Common myeloid progenitor, CD34-positive (primary cell): ENCODE measurements at regions not wholly inside any gene's neighbourhood (a gene's known extent, or its start where the extent isn't known, plus 50 kb on each side); places are given as distances from the start of the nearest gene placed in this dataset.

Experiments
- CTCF ChIA-PET: fragments of 350-600 bp; sonication (Branson Sonifier 250); formaldehyde crosslinking; loops from one replicate; lab custom pipeline; 2021; ENCODE audit warnings: antibody characterized with exemption; lab: Charles Lee
- POLR2A ChIA-PET: fragments of 350-600 bp; sonication (Branson Sonifier 250); formaldehyde crosslinking; loops from one replicate; lab custom pipeline; 2021; ENCODE audit warnings: antibody characterized with exemption; lab: Charles Lee
- DNase-seq, 3 donors: peaks; one replicate each; pipeline versions ENCODE4 v3.0.0 to v3.0.0-alpha.2; 2013
- H3K27ac ChIP-seq, 2 experiments: 1 replicate in 1 of 2; 2 replicates in 1 of 2; pipeline ENCODE4 v1.7.0; 2013; ENCODE audit warnings: inconsistent platforms in 2 of 2, low read length in 2 of 2, mild to moderate bottlenecking in 2 of 2, low read depth in 1 of 2, moderate library complexity in 1 of 2; ENCODE audit not compliant: severe bottlenecking in 2 of 2, insufficient read depth in 1 of 2, poor library complexity in 1 of 2
- H3K27me3 ChIP-seq, 5 experiments: replicated peaks in 2 of 5; 1 replicate in 3 of 5; 2 replicates in 2 of 5; pipeline versions ENCODE4 v1.6.1 to v1.7.0; 2013; ENCODE audit warnings: low read length in 4 of 5, mild to moderate bottlenecking in 2 of 5, moderate library complexity in 2 of 5, inconsistent platforms in 1 of 5; ENCODE audit not compliant: insufficient read depth in 5 of 5, control insufficient read depth in 4 of 5
- H3K36me3 ChIP-seq, 4 experiments: 1 replicate in 2 of 4; 2 replicates in 2 of 4; pipeline versions ENCODE4 v1.6.1 to v1.7.0; 2013; ENCODE audit warnings: low read length in 3 of 4, control low read depth in 1 of 4, mild to moderate bottlenecking in 1 of 4; ENCODE audit not compliant: control insufficient read depth in 4 of 4, insufficient read depth in 4 of 4
- H3K4me1 ChIP-seq, 4 experiments: 1 replicate in 3 of 4; 2 replicates in 1 of 4; pipeline versions ENCODE4 v1.6.1 to v1.7.1; 2013; ENCODE audit warnings: low read length in 3 of 4, mild to moderate bottlenecking in 3 of 4, control low read depth in 1 of 4, inconsistent platforms in 1 of 4, moderate library complexity in 1 of 4; ENCODE audit not compliant: control insufficient read depth in 4 of 4, insufficient read depth in 4 of 4; ENCODE audit errors: control extremely low read depth in 1 of 4
- H3K4me3 ChIP-seq, 7 experiments: 1 replicate in 4 of 7; 2 replicates in 3 of 7; pipeline versions ENCODE4 v1.5.1 to v1.7.0; 2013; ENCODE audit warnings: mild to moderate bottlenecking in 7 of 7, low read length in 6 of 7, moderate library complexity in 6 of 7, inconsistent platforms in 2 of 7, low read depth in 2 of 7, control low read depth in 1 of 7; ENCODE audit not compliant: insufficient read depth in 4 of 7, control insufficient read depth in 1 of 7; ENCODE audit errors: extremely low read depth in 1 of 7
- H3K9me3 ChIP-seq, 5 experiments: 1 replicate in 4 of 5; 2 replicates in 1 of 5; pipeline versions ENCODE4 v1.6.1 to v1.7.1; 2013; ENCODE audit warnings: low read length in 4 of 5, mild to moderate bottlenecking in 2 of 5, inconsistent platforms in 1 of 5, low read depth in 1 of 5, moderate library complexity in 1 of 5; ENCODE audit not compliant: control insufficient read depth in 4 of 5, insufficient read depth in 2 of 5; ENCODE audit errors: control extremely low read depth in 1 of 5
- WGBS: methylation state at CpG from one replicate; pipeline ENCODE4 v1.1.5; 2013; ENCODE audit not compliant: insufficient coverage; 5-methylcytosine and 5-hydroxymethylcytosine counted together

DNA sequence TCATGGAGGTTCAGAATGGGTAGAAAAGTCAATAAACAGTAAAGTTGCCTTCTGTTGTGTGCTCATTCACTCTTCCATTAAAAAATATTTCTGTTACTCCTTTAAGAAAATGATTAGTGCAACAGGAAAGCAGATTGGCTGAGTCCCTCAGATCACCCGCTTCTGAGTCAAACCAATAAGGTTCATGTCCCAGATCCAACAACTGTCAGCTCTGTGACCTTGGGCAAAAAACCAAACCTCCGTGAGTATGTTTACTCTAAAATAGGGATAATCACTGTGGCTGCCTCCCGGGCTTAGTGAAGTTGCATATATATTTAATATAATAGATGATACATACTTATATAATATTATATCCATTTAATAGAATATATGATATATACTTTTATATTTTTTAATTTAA is 698.5 kb upstream of the RBFOX1 start:
- WGBS: no CpG with 5 or more reads among the region's 3 CpGs
- ChIA-PET POLR2A (no interaction called here), CTCF (no interaction called here)
- Histone ChIP-seq H3K36me3 (no peaks in the 10 kb centered on the region), H3K4me3 (no peak overlapping the region), H3K4me1 (no peaks in the 10 kb centered on the region), H3K27me3 (peaks cover 0 to 4% (median 2%) of the 10 kb centered on the region in 5 experiments), H3K9me3 (no peaks in the 10 kb centered on the region), H3K27ac (no peak overlapping the region)
- no peak for DNase-seq

DNA sequence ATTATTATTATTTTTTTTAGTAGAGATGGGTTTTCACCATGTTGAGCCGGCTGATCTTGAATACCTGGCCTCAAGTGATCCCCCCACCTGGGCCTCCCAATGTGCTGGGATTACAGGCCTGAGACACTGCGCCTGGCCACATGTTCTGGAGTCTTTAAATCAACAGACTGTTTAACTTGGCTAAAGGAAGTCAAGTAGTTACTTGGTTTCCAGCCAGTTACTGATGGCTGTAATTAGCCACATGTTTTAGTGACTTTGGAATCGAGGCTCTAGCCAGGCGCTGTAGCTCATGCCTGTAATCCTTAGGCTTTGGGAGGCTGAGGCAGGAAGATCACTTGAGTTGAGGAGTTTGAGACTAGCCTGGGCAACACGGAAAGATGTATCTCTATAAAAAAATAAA is 699.2 kb upstream of the RBFOX1 start:
- POLR2A ChIA-PET: no interaction called here
- Histone ChIP-seq H3K27me3 (peaks cover 0 to 3% (median 2%) of the 10 kb centered on the region in 5 experiments), H3K27ac (no peak overlapping the region), H3K4me3 (no peak overlapping the region), H3K9me3 (no peaks in the 10 kb centered on the region), H3K36me3 (no peaks in the 10 kb centered on the region), H3K4me1 (no peaks in the 10 kb centered on the region)
- CTCF ChIA-PET: no interaction called here
- no peak for DNase-seq
- 93% methylated on average over 4 of the region's 5 CpGs for WGBS

DNA sequence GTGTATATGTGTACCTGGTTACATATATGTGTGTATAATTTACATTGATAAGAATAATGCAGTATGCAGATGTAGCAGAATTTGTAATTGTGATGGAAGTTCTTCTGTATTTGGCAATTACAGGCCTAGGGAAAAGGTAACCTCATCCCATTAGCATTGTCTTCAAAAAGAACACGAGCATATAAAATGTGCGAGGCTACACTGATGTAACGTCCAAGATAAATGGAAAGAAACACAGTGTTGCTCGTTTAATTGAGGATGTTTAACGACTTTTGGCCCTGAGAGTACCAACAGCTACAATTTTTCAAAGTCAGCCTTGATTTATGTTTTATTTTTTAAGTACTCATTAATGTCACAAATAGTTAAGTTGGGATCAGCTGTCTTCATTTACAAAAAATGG is 703.5 kb upstream of the RBFOX1 start:
- Histone ChIP-seq H3K9me3 (no peaks in the 10 kb centered on the region), H3K36me3 (no peaks in the 10 kb centered on the region), H3K27ac (no peak overlapping the region), H3K4me1 (no peaks in the 10 kb centered on the region), H3K27me3 (peaks cover 0 to 3% (median 0%) of the 10 kb centered on the region in 5 experiments), H3K4me3 (no peak overlapping the region)
- 86% methylated on average over 4 of the region's 5 CpGs for WGBS
- ChIA-PET CTCF (interaction anchor here (1.4 to 3.5 kb wide), 2 partner anchors 10 to 13 kb away, joined by 4 to 13 read pairs; no protein-coding TSS in a partner anchor), POLR2A (no interaction called here)
- DNase-seq: no peak

DNA sequence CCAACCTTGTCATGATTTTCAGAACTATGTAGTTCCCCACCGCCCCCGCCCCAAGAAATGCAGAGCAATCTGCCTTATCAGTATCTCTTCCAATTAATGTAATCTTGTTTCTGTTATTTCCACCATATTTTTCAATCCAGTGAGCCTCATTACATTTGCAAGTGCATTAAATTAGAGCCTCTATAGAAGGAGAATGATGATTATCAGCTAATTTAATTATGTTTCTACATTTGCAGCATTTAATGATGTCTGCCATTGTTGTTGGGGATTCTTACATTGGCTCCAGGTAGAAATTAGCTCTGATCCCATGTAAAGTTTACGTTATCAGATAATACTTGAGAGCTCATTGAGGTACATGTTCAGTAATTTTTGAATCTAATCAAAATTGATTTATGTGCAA is 707.0 kb upstream of the RBFOX1 start:
- no peaks in the 10 kb centered on the region for H3K27me3 ChIP-seq
- no peaks in the 10 kb centered on the region for H3K4me1 ChIP-seq
- ChIA-PET POLR2A (no interaction called here), CTCF (no interaction called here)
- DNase-seq: no peak
- no peak overlapping the region for H3K4me3 ChIP-seq
- H3K9me3 ChIP-seq: peaks cover 0 to 2% (median 0%) of the 10 kb centered on the region in 5 experiments
- WGBS: no CpG with 5 or more reads among the region's 3 CpGs
- H3K36me3 ChIP-seq: no peaks in the 10 kb centered on the region
- H3K27ac ChIP-seq: no peak overlapping the region

DNA sequence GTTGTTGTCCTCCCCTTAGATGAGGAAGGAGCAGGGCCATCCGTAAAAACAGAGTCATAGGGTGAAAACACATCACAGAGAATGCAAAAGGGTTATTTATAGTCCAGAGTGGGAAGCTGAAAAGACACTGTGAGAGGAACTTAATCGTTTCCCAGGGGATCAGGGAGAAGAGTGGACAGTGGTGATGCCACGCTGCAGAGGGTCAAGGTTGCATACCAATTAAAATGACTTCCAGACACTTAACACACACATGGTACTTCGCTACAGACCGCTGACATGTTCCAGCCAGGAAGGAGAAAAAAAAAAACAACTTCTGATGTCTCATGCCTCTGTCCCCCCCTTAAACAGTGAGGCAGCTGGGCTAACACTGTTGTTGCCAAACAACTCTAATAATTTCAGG is 713.8 kb upstream of the RBFOX1 start:
- Histone ChIP-seq H3K4me3 (no peak overlapping the region), H3K36me3 (no peaks in the 10 kb centered on the region), H3K4me1 (no peaks in the 10 kb centered on the region), H3K27me3 (peaks cover 0 to 2% (median 0%) of the 10 kb centered on the region in 5 experiments), H3K9me3 (peaks cover 0 to 3% (median 0%) of the 10 kb centered on the region in 5 experiments), H3K27ac (no peak overlapping the region)
- POLR2A ChIA-PET: no interaction called here
- CTCF ChIA-PET: no interaction called here
- DNase-seq: no peak
- WGBS: 82% methylated on average over 3 of the region's 5 CpGs

DNA sequence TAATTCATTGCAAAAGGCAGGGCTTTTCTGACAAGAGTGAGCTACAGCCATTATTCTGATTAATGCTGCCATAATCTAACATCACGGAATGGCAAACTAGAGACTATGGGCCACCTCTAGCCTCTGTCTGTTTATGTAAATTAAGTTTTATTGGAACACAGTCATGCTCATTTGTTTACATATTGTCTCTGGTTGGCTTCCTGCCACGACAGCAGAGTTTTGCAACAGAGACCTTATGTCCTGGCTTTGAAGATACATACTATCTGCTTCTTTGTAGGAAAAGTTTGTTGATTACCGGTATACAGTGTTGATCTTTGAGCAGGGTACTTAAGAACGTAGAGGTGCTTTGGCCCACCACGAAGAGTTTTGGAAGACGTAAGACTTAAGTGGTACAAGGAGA is 715.9 kb upstream of the RBFOX1 start:
- Histone ChIP-seq H3K27me3 (peaks cover 0 to 2% (median 0%) of the 10 kb centered on the region in 5 experiments), H3K9me3 (peaks cover 0 to 3% (median 0%) of the 10 kb centered on the region in 5 experiments), H3K27ac (no peak overlapping the region), H3K4me3 (no peak overlapping the region), H3K36me3 (no peaks in the 10 kb centered on the region), H3K4me1 (no peaks in the 10 kb centered on the region)
- DNase-seq: no peak
- POLR2A ChIA-PET: no interaction called here
- WGBS: 89% methylated on average over 5 of the region's 6 CpGs
- CTCF ChIA-PET: no interaction called here

DNA sequence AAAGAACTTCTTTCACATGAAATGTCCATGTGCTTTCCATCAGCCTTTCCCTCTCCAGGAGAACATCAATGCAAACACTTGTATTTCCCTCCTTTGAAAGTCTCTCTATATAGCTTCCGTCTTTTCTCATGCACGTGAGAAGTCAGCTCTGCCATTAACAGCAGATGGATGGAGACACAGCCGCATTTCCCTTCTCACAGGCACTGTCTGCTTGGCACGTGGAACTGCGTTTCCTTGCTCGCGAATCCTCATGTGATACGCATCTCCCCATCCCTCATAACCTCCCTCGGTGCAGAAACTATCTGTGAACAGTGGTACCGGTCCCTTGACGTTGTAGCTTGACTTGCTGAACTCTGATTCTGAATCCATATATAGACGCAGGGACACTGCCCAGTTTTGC is 717.0 kb upstream of the RBFOX1 start:
- POLR2A ChIA-PET: no interaction called here

More for the DNA sequence above, 717.0 kb upstream of the RBFOX1 start:
- Histone ChIP-seq H3K27ac (no peak overlapping the region), H3K4me3 (no peak overlapping the region), H3K27me3 (peaks cover 0 to 2% (median 0%) of the 10 kb centered on the region in 5 experiments), H3K36me3 (no peaks in the 10 kb centered on the region), H3K4me1 (no peaks in the 10 kb centered on the region), H3K9me3 (peaks cover 0 to 3% (median 0%) of the 10 kb centered on the region in 5 experiments)
- DNase-seq: no peak
- CTCF ChIA-PET: no interaction called here
- 89% methylated on average over 12 of the region's 12 CpGs for WGBS
